GM18873 (cell line): ENCODE measurements at regions not wholly inside any gene's neighbourhood (a gene's known extent, or its start where the extent isn't known, plus 50 kb on each side); places are given as distances from the start of the nearest gene placed in this dataset.

ENCODE experiments used
- ATAC-seq: cut with Tn5 transposase; IDR thresholded peaks from one replicate; pipeline ENCODE4 v1.9.1; 2021; ENCODE audit warnings: mild to moderate bottlenecking, moderate library complexity, moderate number of reproducible peaks; ENCODE audit not compliant: unreplicated experiment, low FRiP score

DNA sequence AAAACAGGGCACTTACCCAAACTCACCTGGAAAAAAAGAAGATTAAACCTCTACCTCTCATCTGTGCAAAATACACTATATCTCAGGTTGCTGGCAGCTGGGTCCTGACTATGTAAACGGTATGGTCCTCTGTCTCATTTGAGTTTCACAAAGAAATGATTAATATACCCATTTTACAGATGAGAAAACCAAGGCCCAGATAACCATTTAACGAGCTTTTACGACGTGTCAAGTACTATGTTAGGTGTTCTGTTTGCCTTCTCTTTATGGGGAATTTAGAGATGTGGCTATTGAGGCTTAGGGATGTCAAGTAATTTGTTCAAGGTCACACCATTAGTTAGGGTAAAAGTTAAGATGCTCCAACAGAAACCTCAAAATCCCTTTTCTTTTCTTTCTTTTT is 140.4 kb upstream of the USP24 start:
- no peak for ATAC-seq

DNA sequence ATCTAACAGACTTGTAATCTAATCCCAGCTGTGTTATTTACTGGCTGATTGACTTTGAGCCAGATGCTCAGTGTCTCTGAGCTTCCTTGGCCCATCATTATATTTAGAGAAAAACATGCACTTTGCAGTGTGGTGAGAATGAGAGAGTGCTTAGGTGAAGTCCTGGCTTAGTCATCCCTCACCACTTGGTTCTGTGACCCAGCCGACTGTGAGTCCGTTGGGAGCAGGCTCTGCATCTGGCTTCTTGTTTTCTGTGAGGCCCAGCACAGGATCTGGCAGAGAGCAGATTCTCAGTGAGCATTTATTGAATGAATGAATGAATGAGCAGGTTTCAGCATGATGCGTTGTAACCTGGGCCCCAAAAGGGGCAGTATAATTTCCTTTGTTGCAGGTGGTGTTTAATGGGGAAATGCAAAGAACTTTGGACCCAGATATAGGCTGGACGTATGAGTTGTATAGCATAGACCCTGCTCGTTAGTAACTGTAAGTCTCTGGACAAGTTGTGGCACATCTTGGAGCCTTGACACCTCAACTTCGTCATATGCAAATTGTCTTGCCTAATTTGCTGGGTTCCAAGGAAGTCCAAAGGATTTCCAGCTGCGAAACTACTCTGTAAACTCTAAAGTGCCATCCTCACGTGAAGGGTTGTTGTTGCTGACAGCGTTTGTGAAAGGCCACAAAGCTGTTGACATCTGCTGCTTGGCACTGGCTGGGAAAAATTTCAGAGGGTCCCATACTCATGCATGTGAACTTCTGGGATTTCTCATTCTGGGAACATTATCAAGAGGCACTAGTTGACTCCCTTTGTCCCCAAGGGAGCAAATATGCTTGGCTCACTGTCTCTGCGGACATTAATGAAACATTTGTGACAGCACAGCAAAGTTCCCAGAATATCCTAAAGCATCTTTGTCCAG is 138.8 kb upstream of the USP24 start:
- no peak for ATAC-seq

DNA sequence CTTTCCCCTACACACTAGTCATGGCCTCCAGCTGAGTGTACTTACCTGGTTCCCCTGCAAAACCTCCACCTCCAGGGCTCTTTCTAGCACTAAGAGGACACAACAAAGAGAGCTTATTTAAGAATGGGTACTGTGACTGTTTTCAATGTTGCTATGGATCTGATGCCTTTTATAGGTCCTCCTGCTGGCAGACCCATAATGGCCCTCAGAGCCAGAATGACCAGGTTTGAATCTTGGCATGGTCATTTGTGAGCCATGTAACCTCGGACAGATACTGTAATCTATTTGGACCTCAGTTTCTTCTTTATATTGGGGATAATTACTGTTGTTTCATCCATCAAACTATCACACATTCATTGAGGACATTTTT is 137.6 kb upstream of the USP24 start:
- no peak for ATAC-seq

DNA sequence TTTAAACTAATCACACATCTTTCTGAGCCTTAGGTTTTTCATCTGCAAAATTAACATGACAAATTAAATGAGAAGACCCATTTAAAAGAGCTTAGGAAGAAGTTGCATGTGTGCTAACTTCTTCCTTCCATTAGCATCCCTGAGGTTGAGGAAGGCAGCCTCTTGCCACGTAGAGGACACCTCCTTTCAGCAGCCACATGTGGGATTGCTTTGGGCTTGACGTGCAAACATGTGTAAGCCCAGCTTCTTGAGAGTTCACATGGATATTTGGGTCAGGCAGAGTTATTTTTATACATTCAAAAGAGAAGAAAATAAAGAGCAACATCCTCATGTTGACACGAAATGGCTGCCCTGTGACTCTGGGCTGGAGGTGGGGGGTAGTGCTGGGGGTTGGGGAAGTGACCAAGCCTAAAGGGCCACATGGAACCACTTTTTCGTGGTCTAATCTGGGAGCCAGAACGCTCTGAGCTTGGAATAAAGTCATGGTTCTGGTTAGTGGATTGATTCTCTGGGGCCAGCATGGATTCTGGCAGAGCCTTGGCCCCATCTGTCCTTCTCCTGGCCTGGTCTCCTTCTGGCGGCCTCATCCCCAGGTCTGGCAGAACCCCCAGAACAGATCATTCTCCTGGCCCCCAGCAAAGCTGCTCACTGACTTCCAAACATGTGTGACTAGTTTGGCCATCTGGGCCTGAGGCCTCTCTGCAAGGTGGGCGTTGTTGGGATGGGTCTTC is 137.1 kb upstream of the USP24 start:
- no peak for ATAC-seq

DNA sequence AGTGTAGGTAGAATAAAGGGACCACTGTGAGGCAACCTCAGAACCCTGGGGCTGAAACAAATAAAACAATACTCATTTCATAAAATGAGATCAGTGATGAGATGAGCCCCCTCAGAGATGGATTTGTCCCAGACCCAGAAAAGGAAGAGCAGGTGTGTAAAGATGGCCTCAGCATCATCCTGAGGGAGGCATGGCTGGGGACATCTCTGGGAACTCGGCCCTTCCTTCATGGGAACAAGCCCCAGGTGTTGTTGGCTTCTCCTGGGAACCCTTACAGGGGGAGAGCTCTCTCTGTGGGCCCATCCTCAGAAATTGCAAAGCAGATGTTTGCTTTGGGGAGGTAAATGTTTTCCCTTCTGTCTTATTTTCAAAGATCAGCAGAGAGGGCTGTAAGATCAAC is 133.2 kb upstream of the USP24 start:
- no peak for ATAC-seq

DNA sequence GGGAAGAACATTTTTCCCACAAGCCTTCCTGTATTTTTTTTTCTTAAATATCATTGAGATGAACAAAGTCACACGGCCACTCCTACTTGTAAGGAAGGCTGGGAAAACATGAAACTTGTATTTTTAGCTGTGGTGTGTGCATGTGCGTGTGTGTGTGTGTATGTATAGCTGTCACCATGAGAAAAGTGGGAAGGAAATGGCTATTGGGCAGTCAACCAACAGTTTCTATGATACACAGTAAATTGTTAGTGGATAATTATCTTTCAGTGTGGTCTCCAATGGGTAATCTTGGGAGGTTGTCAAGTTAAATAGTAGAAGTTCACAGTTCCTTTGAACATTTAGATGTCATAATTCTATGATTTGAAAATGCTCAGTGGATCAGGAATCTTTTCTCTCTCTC is 132.7 kb upstream of the USP24 start:
- no peak for ATAC-seq

DNA sequence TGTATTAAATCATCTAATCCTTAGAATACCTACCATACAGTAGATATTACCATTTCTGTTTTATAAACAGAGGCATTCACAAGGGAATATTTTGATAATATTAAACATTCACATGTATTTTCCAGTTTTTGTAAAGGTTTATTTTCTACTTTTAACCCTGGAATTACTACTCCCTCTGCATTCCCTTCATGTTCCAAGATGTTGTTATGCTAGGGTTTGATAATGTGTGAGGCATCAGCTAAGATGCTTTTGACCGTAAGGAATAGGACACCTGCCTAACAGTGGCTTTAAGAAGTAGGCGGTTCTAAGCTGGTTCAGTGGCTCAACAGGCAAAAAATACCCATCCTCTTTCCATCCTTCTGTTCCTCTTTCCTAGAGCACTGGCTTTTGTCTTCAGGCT is 131.9 kb upstream of the USP24 start:
- ATAC-seq, result no peak

DNA sequence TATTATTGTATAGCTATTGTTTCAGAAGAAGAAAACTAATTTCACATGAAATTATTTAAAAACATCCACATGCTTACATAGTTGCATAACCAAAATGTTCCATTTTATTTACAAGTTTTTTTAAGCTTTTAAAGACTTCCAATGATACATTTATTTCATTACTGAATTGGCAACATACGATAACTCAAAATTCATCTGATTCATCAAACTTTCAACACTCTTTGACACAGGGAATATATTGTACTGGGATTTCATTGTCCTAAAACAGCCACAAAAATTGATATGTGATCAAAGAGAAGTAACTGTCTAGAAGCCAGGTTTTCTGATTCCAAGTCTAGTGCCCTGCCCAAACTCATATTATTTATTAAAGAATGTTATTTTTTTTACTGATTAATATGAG is 131.4 kb upstream of the USP24 start:
- no peak for ATAC-seq

DNA sequence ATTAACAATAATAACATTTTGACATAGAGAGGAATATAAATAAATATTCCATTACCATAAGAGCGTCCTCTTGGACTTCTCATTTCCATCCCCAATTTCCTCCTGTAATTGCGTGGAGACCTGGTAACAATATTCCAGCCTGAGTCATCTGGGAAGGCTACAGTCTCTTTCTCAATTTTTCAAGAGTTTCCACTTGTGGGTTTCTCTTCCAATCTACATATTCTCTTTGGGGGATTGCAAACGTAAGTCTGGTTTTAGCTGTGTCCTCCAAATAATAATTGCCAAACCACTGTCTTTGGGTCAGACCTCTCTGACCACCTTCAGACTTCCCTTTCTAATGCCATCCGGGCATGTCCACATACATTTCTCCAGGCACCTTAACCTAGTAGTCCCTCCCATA is 124.5 kb upstream of the USP24 start:
- no peak for ATAC-seq

DNA sequence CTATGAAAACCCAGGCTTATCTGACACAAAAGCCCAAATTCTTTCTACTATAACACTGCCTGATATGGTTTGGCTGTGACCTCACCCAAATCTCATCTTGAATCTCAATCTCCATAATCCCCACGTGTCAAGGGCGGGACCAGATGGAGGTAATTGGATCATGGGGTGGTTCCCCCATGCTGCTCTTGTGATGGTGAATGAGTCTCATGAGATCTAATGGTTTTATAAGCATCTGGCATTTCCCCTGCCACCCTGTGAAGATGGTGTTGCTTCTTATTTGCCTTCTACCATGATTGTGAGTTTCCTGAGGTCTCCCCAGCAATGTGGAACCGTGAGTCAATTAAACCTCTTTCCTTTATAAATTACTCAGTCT is 123.3 kb upstream of the USP24 start:
- ATAC-seq, result no peak

DNA sequence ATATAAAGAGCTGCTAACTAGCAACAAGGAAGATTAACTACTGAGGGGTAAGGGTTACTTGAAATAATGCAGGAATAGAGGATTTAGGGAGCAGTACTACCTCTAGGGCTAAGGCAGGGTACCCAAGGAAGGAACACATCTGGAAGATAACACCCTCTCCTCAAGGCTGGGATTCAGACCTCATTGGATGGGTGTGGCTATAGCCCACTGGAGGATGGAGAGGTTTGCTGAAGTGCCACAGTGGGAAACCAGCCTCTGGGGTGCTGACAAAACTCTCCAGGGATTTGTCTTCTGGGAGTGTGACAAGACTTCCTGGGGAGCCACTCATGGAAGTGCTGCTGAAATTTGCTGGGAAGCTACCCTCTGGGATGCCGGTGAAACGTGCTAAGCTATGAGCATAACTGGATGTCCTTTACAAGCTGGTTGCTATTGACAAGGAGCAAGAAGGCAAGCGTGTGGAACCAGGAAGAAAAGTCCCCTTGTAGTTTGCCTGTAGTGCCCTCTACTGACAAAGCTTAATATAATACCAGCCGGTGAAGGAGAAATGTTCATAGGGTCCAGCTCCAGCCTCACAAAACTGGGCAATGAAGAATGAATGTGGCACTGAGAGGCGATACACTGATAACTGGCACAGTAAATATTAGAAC is 122.8 kb upstream of the USP24 start:
- ATAC-seq, result no peak

DNA sequence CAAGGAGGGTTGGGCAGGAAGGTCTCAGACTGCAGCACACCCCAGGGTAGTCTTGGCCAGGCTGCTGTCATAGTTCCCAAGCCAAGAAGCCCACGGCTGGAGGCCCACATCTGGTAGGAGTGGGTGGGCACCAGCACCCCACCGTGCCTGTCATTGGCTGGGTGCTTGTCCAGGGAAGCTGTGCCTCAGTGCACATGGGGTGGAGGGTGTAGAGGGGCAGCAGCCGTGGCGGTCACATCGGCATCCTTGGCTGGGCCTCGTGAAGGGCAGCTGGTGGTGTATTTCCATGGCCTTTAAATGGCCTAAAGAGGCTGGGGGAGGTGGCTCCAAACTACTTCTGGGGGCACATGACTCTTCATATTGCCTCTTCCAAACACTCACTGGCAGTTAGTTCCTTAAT is 119.6 kb upstream of the USP24 start:
- no peak for ATAC-seq

DNA sequence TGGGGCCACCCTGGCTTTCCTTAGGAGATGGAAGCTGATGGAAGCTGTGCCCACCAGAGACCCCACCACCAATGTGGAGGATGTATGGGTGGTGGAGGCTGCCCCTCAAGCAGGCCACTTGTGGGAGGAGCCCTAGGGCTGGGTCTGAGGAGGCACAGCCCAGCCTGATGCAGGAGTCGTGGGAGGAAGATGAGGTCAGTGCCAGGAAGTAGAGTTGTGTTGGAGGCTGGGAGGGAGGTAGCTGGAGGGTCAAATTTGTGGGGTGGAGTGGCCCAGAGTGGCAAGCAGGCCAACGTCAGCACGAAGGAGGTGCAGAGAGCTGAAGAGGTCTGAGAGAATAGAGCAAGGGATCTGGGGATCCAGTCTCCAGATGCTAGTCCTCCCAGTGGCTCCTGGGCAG is 119.0 kb upstream of the USP24 start:
- no peak for ATAC-seq

DNA sequence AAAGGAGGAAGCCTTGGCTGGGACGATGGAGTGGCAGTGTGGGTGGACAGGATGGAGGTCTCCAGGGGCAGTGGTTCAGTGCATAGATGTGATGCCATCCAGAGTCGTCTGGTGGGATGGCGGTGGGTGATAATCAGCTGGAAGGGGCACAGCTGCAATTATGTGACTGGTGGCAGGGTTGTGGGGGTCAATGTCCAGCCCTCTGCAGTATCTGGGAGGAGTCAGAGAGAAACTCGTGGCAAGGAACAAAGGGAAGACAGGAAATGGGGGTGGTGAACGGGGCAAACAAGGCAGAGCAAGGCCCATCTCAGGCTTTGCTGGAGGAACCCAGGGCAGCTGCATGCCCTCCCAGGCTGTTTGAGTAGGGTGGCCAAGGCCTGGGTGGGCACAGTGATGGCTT is 118.3 kb upstream of the USP24 start:
- ATAC-seq, result no peak

DNA sequence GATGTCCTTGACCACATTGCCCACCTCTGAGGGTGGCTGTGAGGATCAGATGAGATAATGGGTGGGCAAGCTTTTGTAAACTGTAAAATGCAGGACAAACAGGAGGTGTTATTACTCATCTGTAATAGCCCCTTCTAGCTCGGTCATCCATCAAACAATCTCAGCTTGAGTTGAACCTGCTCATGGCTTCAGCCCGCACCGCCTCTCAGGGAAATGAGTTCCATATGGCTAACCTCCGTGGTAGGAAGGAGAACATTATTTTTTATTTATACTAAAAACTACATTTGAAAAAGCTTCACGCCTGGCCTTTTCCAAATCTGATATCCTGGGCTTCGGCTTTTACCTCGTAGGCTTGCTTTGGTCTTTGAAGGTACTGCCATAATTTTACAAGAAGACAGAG is 116.2 kb upstream of the USP24 start:
- ATAC-seq, result no peak

DNA sequence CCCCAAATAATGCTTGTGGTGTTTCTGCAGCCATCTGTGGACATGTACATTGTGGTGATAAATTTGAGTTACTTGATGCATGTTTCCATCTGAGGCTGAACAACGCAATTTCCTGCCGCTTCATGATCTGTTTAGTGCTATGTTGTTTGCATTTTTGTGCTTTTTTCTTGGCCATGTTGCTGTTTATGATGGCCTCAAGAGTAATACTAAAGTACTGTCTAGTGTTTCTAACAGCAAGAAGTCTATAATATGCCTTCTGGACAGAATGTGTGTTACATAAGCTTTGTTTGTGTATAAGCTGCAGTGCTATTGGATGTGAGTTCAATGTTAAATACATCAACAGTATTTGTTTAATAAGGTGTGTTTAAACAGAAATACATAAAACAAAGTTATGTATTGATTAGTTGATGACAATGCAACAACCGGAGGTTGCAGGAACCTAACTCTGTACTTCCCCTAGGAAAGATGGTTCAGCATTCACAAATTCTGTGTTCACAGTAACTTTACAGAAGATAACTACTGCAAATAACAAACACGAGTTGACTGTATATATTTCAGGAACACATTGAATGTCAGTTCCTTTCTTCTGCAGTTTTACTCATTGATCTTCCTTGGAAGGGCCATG is 114.8 kb upstream of the USP24 start:
- ATAC-seq, result no peak

DNA sequence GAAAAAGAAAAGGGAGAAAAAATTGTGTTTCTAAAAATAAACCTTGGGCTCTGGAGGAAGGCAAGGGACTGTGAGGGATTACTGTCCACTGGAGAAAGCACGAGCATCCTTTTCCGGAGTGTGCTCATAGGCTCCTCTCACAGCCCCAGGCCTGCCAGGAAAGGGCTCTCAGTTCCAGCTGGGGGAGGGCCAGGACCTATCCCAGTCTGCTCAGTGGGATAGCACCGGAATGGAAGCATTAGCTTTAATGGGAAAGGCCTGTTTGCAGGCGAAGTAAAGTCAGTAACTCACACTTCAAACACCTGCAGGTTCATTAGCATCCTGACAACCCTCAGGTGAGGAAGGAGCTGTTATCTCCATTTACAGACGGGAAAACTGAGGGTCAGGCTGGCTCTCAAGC is 113.9 kb upstream of the USP24 start:
- ATAC-seq, result no peak

DNA sequence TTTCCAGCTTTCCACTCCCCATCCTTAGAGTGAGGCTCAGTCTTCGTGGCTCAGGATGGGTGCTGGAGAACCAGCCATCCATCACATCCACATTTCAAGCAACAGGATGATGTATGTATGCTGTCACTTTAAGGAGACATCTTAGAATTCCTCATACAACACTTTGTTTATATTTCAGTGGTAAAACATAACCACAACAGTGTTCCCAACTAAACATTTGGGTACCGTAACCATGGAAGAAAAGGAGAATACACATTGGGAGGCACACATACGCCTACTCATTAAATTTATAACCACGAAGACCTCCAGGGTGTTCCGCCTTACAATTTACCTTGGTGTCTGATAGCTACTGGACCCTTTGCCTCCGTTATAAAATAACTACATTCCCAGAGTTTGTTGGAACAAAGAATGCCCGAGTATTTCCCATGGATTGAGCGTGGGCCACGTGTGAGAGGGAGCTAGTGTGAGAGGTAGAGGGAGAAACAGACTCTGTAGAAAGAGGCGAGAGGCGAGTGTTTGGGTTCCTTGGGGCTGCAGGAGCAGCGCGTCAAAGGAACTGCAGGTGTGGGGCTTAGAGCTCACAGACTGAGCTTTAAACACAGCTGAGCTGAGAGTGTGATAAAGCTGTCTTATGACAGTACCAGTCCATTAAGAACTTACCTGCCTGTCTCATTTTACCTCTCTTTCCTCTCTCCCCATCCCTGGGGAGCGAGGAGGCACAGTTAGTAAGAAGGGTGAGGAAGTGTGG is 111.5 kb upstream of the USP24 start:
- ATAC-seq, result no peak

DNA sequence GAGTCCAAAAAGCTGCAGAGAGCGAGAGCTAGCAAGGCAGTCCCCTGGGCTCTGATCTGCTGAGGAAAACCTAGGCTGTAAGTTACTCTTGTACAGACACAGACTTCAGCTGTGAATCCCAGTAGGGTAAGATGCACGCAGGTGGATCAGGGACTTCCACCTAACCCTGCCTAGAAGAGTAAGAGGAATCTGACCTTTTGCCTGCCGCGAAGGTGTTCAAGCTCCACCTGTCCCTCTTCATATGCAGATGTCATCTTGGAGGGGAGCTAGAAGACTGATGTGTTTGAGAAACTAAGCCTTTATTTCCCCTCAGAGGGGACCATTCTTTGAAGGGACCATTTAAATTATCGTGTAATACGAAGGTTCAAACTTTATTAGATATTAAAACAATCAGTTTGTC is 108.6 kb upstream of the USP24 start:
- no peak for ATAC-seq

DNA sequence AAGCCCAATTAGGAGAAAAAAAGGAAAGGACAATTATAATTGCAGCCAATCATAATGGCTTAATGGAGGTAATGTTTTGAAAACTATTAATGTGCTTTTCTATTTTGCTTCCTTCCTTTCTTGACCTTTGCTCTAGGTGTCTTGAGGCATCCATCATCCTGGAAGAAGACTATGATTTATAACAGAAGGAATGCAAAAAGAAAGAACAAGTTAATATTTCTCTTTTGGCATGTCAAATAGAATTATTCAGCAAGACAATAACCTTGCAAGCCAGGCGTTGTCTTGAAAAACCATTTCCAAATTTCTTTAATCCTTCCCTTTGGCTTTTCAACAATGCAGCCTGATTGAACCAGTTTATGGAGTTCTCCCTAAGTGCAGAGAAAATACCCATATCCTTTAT is 107.7 kb upstream of the USP24 start:
- no peak for ATAC-seq
